OCI-LY7 (cell line): ENCODE measurements at regions not wholly inside any gene's neighbourhood (a gene's known extent, or its start where the extent isn't known, plus 50 kb on each side); places are given as distances from the start of the nearest gene placed in this dataset.

Experiments
- CTCF ChIP-seq: fragments of 200-600 bp; sonication (generic); conservative IDR thresholded peaks from 2 replicates; pipeline ENCODE4 v1.5.1; 2014; ENCODE audit warnings: mild to moderate bottlenecking, antibody characterized with exemption, low read length, moderate library complexity, mixed read lengths
- EZH2phosphoT487 ChIP-seq: fragments of 200-600 bp; sonication (generic); IDR thresholded peaks from 2 replicates; pipeline ENCODE4 v1.6.1; 2018; ENCODE audit warnings: low read depth, borderline replicate concordance, mild to moderate bottlenecking, mixed run types, antibody characterized with exemption, low read length, moderate library complexity, mixed read lengths

GRCh38 chrX:122866532-122866931, 317.5 kb upstream of the GRIA3 start:
- TF ChIP-seq CTCF (no peak), EZH2phosphoT487 (no peak)
